HepG2 (cell line): ENCODE measurements at regions not wholly inside any gene's neighbourhood (a gene's known extent, or its start where the extent isn't known, plus 50 kb on each side); places are given as distances from the start of the nearest gene placed in this dataset.

Experiments used
- ATAC-seq: fragments of 200-7000 bp; cut with Tn5 transposase; 3 replicates; pipeline ENCODE4 v1.9.1; 2020; ENCODE audit warnings: mild to moderate bottlenecking, moderate library complexity
- BruUV-seq: library from RNA; stranded (reverse); fragments of 400-500 nt; replicated peaks from 2 replicates; lab custom pipeline; 2021; lab: Mats Ljungman, UMichigan
- CTCF ChIA-PET: fragments of 300-600 bp; formaldehyde crosslinking; extraction: SDS; loops from one replicate; lab custom pipeline; 2021; ENCODE audit warnings: low total read pairs, inconsistent platforms, low intra/inter-chr PET ratio; lab: Yijun Ruan, JAX
- POLR2A ChIA-PET: fragments of 350-600 bp; sonication (Branson Sonifier 250); formaldehyde crosslinking; loops from one replicate; lab custom pipeline; 2020; ENCODE audit warnings: antibody characterized with exemption, inconsistent platforms; lab: Yijun Ruan, JAX
- DNase-seq: peaks from one replicate; pipeline ENCODE4 v3.0.0-alpha.2; 2015; ENCODE audit warnings: low spot score
- FAIRE-seq: peaks from 3 replicates; lab custom pipeline; 2011; peaks lifted over from hg19 to GRCh38; lab: Jason Lieb, UNC
- H2AFZ ChIP-seq: one replicate; pipeline ENCODE4 v1.6.1; 2011; ENCODE audit warnings: low read length, inconsistent platforms
- H3K27ac ChIP-seq: fragments of 300-600 bp; 3 replicates; pipeline ENCODE4 v1.8.0; 2011; ENCODE audit warnings: mixed run types, mild to moderate bottlenecking, mixed read lengths, low read length, inconsistent platforms; ENCODE audit not compliant: insufficient read depth; ENCODE audit errors: extremely low read length
- H3K27me3 ChIP-seq, 2 experiments: fragments of 200-600 bp in 1 of 2; 2 replicates in 1 of 2; 3 replicates in 1 of 2; pipeline versions ENCODE4 v1.6.0 to v1.8.0; 2011; ENCODE audit warnings: low read length in 2 of 2, mild to moderate bottlenecking in 2 of 2, moderate library complexity in 2 of 2, inconsistent platforms in 1 of 2; ENCODE audit not compliant: insufficient read depth in 2 of 2, control insufficient read depth in 1 of 2
- H3K36me3 ChIP-seq, 2 experiments: fragments of 200-600 bp in 1 of 2; replicated peaks in 1 of 2; 2 replicates in 1 of 2; 3 replicates in 1 of 2; pipeline versions ENCODE4 v1.5.1 to v1.8.0; 2011; ENCODE audit warnings: low read length in 2 of 2, inconsistent platforms in 1 of 2; ENCODE audit not compliant: insufficient read depth in 2 of 2, control insufficient read depth in 1 of 2
- H3K4me1 ChIP-seq: 2 replicates; pipeline ENCODE4 v1.5.1; 2012; ENCODE audit warnings: low read length, inconsistent platforms; ENCODE audit not compliant: insufficient read depth
- H3K4me2 ChIP-seq: 2 replicates; pipeline ENCODE4 v1.6.0; 2011; ENCODE audit warnings: low read depth, low read length, inconsistent platforms
- H3K4me3 ChIP-seq, 3 experiments: fragments of 200-600 bp in 1 of 3; sonication (generic), shearing (Covaris generic) in 1 of 3; replicated peaks in 1 of 3; 2 replicates each; pipeline ENCODE4 v1.5.1; 2011 to 2016; ENCODE audit warnings: low read length in 3 of 3, inconsistent platforms in 2 of 3, low read depth in 2 of 3, mild to moderate bottlenecking in 2 of 3, control low read depth in 1 of 3, mixed read lengths in 1 of 3; ENCODE audit not compliant: insufficient read depth in 1 of 3
- H3K79me2 ChIP-seq: one replicate; pipeline ENCODE4 v1.6.1; 2011; ENCODE audit warnings: low read length, inconsistent platforms; ENCODE audit not compliant: insufficient read depth
- H3K9ac ChIP-seq: 2 replicates; pipeline ENCODE4 v1.6.0; 2011; ENCODE audit warnings: mild to moderate bottlenecking, low read depth, low read length, inconsistent platforms; ENCODE audit not compliant: insufficient read depth
- H3K9me3 ChIP-seq: 2 replicates; pipeline ENCODE4 v1.5.1; 2012; ENCODE audit warnings: mild to moderate bottlenecking, low read length
- H4K20me1 ChIP-seq: 2 replicates; pipeline ENCODE4 v1.6.0; 2011; ENCODE audit warnings: inconsistent platforms, mild to moderate bottlenecking, low read length, moderate library complexity; ENCODE audit not compliant: insufficient read depth
- EEA1 ChIP-seq: sonication (generic); formaldehyde crosslinking; IDR thresholded peaks from 2 replicates; pipeline ENCODE4 v1.5.1; 2020; ENCODE audit warnings: mild to moderate bottlenecking, missing genetic modification reagents, borderline replicate concordance
- KLF15 ChIP-seq: sonication (generic); formaldehyde crosslinking; IDR thresholded peaks from 2 replicates; pipeline ENCODE4 v1.8.1; 2023; ENCODE audit warnings: borderline replicate concordance, mild to moderate bottlenecking, inconsistent platforms, missing genetic modification reagents, mixed read lengths
- SMYD3 ChIP-seq: sonication (generic); formaldehyde crosslinking; IDR thresholded peaks from 2 replicates; pipeline ENCODE4 v1.8.1; 2023; ENCODE audit warnings: mild to moderate bottlenecking, missing genetic modification reagents
- ZNF432 ChIP-seq: sonication (generic); formaldehyde crosslinking; IDR thresholded peaks from 2 replicates; pipeline ENCODE4 v1.5.0; 2020; ENCODE audit warnings: missing genetic modification reagents, mild to moderate bottlenecking, borderline replicate concordance
- ZNF556 ChIP-seq: sonication (generic); formaldehyde crosslinking; IDR thresholded peaks from 2 replicates; pipeline ENCODE4 v1.4.0; 2020; ENCODE audit warnings: mild to moderate bottlenecking, missing genetic modification reagents, borderline replicate concordance
- ZNF772 ChIP-seq: sonication (generic); formaldehyde crosslinking; IDR thresholded peaks from 2 replicates; pipeline ENCODE4 v1.5.0; 2020; ENCODE audit warnings: mild to moderate bottlenecking, missing genetic modification reagents
- ZNF790 ChIP-seq: sonication (generic); formaldehyde crosslinking; IDR thresholded peaks from 2 replicates; pipeline ENCODE4 v1.8.0; 2022; ENCODE audit warnings: missing genetic modification reagents, mild to moderate bottlenecking, borderline replicate concordance
- WGBS: methylation state at CpG from one replicate; pipeline ENCODE4 v1.1.6; 2017; ENCODE audit warnings: low lambda C conversion rate; 5-methylcytosine and 5-hydroxymethylcytosine counted together
- in situ Hi-C: cut with HindIII; loops from 2 replicates; pipeline ENCODE4 v1.10.0; 2017; ENCODE audit warnings: low pct_unique_long_range_greater_than_20kb; ENCODE audit not compliant: extremely low pct_ligation_motif_present
- intact Hi-C: fragments of 100-400 bp; cut with micrococcal nuclease; formaldehyde crosslinking; loops from one replicate; pipeline ENCODE4 v1.10.0; 2022; ENCODE audit not compliant: unreplicated experiment
- TF ChIP-seq, protein P1 (sequence below): IDR thresholded peaks from 2 replicates; pipeline ENCODE4 v1.6.1; 2012; ENCODE audit warnings: low read depth, low read length, improper control_type of control experiment
- TF ChIP-seq, protein P2 (sequence below): sonication (generic); formaldehyde crosslinking; IDR thresholded peaks from 2 replicates; pipeline ENCODE4 v1.9.0; 2021; ENCODE audit warnings: missing genetic modification reagents, mild to moderate bottlenecking, borderline replicate concordance
- TF ChIP-seq, protein P3 (sequence below): sonication (generic); formaldehyde crosslinking; IDR thresholded peaks from 2 replicates; pipeline ENCODE4 v1.4.0; 2020; ENCODE audit warnings: missing genetic modification reagents, borderline replicate concordance

DNA sequence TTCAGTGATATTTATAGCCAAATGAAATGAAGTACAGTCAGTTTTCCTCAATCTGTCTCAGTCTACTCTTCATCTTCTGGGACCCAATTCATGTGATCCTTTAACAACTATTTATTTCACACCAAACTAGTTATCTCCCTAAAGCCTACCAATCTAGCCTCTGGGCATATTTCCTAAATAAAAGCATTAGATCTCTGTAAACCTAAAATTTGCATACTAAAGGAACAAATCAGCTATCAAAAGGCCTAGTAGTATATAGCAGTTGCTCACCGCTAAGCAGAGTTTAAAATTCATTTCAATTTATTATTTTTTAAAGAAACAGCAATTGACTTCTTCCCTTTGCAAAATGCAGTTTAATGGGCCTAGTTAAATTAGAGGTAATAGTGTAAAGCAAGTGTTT is 280.2 kb downstream of the ZEB2 start:
- 86% methylated on average over 1 of the region's 1 CpG for WGBS
- no peak for FAIRE-seq
- TF ChIP-seq, protein P1, sequence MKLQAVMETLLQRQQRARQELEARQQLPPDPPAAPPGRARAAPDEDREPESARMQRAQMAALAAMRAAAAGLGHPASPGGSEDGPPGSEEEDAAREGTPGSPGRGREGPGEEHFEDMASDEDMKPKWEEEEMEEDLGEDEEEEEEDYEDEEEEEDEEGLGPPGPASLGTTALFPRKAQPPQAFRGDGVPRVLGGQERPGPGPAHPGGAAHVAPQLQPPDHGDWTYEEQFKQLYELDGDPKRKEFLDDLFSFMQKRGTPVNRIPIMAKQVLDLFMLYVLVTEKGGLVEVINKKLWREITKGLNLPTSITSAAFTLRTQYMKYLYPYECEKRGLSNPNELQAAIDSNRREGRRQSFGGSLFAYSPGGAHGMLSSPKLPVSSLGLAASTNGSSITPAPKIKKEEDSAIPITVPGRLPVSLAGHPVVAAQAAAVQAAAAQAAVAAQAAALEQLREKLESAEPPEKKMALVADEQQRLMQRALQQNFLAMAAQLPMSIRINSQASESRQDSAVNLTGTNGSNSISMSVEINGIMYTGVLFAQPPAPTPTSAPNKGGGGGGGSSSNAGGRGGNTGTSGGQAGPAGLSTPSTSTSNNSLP, result no peak
- TF ChIP-seq KLF15 (CRISPR knock-in tag), result no peak
- TF ChIP-seq, protein P2, sequence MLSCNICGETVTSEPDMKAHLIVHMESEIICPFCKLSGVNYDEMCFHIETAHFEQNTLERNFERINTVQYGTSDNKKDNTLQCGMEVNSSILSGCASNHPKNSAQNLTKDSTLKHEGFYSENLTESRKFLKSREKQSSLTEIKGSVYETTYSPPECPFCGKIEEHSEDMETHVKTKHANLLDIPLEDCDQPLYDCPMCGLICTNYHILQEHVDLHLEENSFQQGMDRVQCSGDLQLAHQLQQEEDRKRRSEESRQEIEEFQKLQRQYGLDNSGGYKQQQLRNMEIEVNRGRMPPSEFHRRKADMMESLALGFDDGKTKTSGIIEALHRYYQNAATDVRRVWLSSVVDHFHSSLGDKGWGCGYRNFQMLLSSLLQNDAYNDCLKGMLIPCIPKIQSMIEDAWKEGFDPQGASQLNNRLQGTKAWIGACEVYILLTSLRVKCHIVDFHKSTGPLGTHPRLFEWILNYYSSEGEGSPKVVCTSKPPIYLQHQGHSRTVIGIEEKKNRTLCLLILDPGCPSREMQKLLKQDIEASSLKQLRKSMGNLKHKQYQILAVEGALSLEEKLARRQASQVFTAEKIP, result no peak
- no peak for TF ChIP-seq EEA1 (CRISPR knock-in tag)
- no peak for TF ChIP-seq ZNF432
- TF ChIP-seq, protein P3, sequence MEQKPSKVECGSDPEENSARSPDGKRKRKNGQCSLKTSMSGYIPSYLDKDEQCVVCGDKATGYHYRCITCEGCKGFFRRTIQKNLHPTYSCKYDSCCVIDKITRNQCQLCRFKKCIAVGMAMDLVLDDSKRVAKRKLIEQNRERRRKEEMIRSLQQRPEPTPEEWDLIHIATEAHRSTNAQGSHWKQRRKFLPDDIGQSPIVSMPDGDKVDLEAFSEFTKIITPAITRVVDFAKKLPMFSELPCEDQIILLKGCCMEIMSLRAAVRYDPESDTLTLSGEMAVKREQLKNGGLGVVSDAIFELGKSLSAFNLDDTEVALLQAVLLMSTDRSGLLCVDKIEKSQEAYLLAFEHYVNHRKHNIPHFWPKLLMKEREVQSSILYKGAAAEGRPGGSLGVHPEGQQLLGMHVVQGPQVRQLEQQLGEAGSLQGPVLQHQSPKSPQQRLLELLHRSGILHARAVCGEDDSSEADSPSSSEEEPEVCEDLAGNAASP (CRISPR knock-in tag), result no peak
- TF ChIP-seq ZNF556 (CRISPR knock-in tag), result no peak
- no peak for TF ChIP-seq SMYD3 (CRISPR knock-in tag)
- no peak for TF ChIP-seq ZNF772
- TF ChIP-seq ZNF790, result no peak
- no TSS peak for BruUV-seq
- intact Hi-C loops, result no loop called here
- Histone ChIP-seq H3K4me3 (no peak overlapping the region), H3K79me2 (no peaks in the 10 kb centered on the region), H3K9ac (no peak overlapping the region), H3K27me3 (no peaks in the 10 kb centered on the region), H3K4me2 (no peak overlapping the region), H3K27ac (no peak overlapping the region), H3K4me1 (0 out of 2 replicates have a peak, but pooled peaks cover 5% of the 10 kb centered on the region), H2AFZ (no peak overlapping the region), H3K9me3 (no peaks in the 10 kb centered on the region), H4K20me1 (no peaks in the 10 kb centered on the region), H3K36me3 (no peaks in the 10 kb centered on the region; a peak in 1 of 5 replicates)
- in situ Hi-C loops, result no loop called here
- no peak for ATAC-seq
- DNase-seq, result no peak
- CTCF ChIA-PET, result no interaction called here
- POLR2A ChIA-PET, result no interaction called here
